ENCODE measurements at regions not wholly inside any gene's neighbourhood (a gene's known extent, or its start where the extent isn't known, plus 50 kb on each side); places are given as distances from the start of the nearest gene placed in this dataset.
A peak's percentile ranks its signal among the peaks of the same experiment; 100 is the strongest.

- Histone ChIP-seq H3K4me1 (no peaks in the 10 kb centered on the region), H3K27me3 (no peaks in the 10 kb centered on the region), H3K4me3 (no peak overlapping the region), H3K9me3 (no peaks in the 10 kb centered on the region), H3K27ac (no peak overlapping the region), H3K36me3 (no peaks in the 10 kb centered on the region)
- intact Hi-C loops (cut with DNase I) = no loop called here
- TF ChIP-seq, protein P1, sequence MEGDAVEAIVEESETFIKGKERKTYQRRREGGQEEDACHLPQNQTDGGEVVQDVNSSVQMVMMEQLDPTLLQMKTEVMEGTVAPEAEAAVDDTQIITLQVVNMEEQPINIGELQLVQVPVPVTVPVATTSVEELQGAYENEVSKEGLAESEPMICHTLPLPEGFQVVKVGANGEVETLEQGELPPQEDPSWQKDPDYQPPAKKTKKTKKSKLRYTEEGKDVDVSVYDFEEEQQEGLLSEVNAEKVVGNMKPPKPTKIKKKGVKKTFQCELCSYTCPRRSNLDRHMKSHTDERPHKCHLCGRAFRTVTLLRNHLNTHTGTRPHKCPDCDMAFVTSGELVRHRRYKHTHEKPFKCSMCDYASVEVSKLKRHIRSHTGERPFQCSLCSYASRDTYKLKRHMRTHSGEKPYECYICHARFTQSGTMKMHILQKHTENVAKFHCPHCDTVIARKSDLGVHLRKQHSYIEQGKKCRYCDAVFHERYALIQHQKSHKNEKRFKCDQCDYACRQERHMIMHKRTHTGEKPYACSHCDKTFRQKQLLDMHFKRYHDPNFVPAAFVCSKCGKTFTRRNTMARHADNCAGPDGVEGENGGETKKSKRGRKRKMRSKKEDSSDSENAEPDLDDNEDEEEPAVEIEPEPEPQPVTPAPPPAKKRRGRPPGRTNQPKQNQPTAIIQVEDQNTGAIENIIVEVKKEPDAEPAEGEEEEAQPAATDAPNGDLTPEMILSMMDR (IDR thresholded peaks at IDR 0.05) = no peak
- no peak for TF ChIP-seq POLR2A (IDR thresholded peaks at IDR 0.05)
- DNase-seq = no peak
- 60 to 72% methylated on average over 2 of the region's 2 CpGs for WGBS, 2 donors
Measured at GRCh38 chr3:174346141-174346540, 513.0 kb upstream of the NAALADL2 start.

DNA sequence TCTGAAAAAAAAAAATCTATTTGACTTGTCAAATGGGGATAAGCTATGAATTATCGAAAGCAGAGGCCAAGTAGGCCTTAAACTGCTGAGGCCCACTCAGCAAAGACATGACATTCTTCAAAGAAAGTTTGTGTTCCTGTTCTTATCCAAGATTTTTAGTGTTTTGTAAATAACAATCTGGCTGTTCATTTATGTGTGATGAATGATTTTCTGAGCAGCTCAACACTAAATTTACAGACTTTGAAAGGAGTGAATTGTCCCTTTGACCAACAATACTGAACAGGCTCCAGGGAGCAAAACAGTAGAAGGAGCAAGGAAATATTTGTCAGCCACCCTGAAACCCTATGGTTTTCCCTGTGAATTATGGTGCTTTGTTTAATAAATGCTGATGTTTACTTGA, 512.6 kb upstream of the NAALADL2 start:
- no peak overlapping the region for H3K4me3 ChIP-seq
- no peaks in the 10 kb centered on the region for H3K36me3 ChIP-seq
- DNase-seq = no peak
- 44 to 65% methylated on average over 1 of the region's 1 CpG for WGBS, 2 donors
- no peak overlapping the region for H3K27ac ChIP-seq
- TF ChIP-seq, protein P1 (IDR thresholded peaks at IDR 0.05) = no peak
- TF ChIP-seq POLR2A (IDR thresholded peaks at IDR 0.05) = no peak
- H3K27me3 ChIP-seq = no peaks in the 10 kb centered on the region
- intact Hi-C loops (cut with DNase I) = no loop called here
- H3K4me1 ChIP-seq = no peaks in the 10 kb centered on the region
- no peaks in the 10 kb centered on the region for H3K9me3 ChIP-seq

DNA sequence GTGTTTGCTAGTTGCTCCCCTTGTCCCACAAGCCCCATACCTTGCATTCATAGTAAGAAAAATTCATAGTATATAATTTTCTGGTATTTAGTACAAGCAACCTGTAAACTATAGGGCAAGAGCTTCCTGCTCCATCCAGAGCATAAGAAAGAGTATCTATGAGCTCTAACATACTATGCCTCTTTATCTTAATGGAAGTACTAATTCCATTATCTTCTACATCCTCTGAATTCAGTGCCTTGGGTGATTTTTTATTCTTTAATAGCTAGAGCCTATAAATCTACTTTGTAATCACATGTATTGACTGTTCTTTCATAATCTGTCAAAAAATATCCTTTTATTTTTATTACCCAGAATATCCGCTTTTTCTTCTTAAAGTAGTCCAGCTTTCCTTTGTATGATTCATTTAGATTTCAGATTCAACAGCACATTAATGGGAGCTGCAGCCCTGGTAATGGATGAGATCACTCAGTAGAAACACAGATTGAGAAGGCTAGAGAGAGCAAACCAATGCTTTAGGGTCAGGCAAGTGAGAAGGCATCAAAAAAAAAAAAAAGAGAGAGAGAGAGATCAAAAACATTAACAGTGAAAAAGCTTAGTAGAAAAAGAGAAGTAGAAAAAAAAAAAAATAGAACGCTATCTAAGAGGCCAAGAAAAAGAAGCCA, 511.5 kb upstream of the NAALADL2 start:
- Histone ChIP-seq H3K4me3 (no peak overlapping the region), H3K27ac (no peak overlapping the region), H3K4me1 (no peaks in the 10 kb centered on the region), H3K27me3 (no peaks in the 10 kb centered on the region), H3K9me3 (no peaks in the 10 kb centered on the region), H3K36me3 (no peaks in the 10 kb centered on the region)
- no peak for TF ChIP-seq POLR2A (IDR thresholded peaks at IDR 0.05)
- TF ChIP-seq, protein P1 (IDR thresholded peaks at IDR 0.05) = no peak
- 91 to 92% methylated on average over 2 of the region's 2 CpGs for WGBS, 2 donors
- intact Hi-C loops (cut with DNase I) = no loop called here
- no peak for DNase-seq

DNA sequence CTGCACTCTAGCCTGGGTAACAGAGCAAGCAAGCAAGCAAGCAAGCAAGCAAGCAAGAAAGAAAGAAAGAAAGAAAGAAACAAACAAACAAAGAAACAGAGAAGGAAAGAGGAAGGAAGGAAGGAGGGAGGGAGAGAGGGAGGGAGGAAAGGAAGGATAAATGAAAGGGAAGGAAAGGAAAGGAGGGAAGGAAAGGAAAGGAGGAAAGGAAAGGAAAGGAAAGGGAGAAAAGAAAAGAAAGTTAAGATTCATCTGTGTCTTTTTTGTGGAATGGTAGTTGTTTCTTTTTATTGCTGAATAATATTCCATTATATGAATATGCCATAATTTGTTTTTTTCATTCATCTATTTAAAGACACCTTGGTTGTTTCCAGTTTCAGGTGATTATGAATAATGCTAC, 506.9 kb upstream of the NAALADL2 start:
- H3K36me3 ChIP-seq = no peaks in the 10 kb centered on the region
- no peak for DNase-seq
- intact Hi-C loops (cut with DNase I) = no loop called here
- TF ChIP-seq, protein P1 (IDR thresholded peaks at IDR 0.05) = no peak
- no peak for TF ChIP-seq POLR2A (IDR thresholded peaks at IDR 0.05)
- no peak overlapping the region for H3K27ac ChIP-seq
- H3K4me1 ChIP-seq = no peaks in the 10 kb centered on the region
- no peak overlapping the region for H3K4me3 ChIP-seq
- H3K9me3 ChIP-seq = no peaks in the 10 kb centered on the region
- no peaks in the 10 kb centered on the region for H3K27me3 ChIP-seq

- Histone ChIP-seq H3K27ac (no peak overlapping the region), H3K9me3 (no peaks in the 10 kb centered on the region), H3K36me3 (no peaks in the 10 kb centered on the region), H3K4me1 (no peaks in the 10 kb centered on the region), H3K4me3 (no peak overlapping the region), H3K27me3 (no peaks in the 10 kb centered on the region)
- no peak for DNase-seq
- no peak for TF ChIP-seq POLR2A (IDR thresholded peaks at IDR 0.05)
- TF ChIP-seq, protein P1 (IDR thresholded peaks at IDR 0.05) = peak in 1 of 6 experiments; percentile 19
- WGBS, 2 donors = 6 to 13% methylated on average over 1 of the region's 1 CpG
- intact Hi-C loops (cut with DNase I) = no loop called here
Measured at GRCh38 chr3:174355505-174355904, 503.6 kb upstream of the NAALADL2 start.

Data from esophagus squamous epithelium (tissue), 5 donors.